GM20000 (cell line): ENCODE measurements at regions not wholly inside any gene's neighbourhood (a gene's known extent, or its start where the extent isn't known, plus 50 kb on each side); places are given as distances from the start of the nearest gene placed in this dataset.

Experiments
- DNase-seq: peaks from one replicate; pipeline ENCODE4 v3.0.0; 2012; ENCODE audit warnings: low spot score
- CTCF ChIP-seq: IDR thresholded peaks from 2 replicates; pipeline ENCODE4 v1.5.1; 2012; ENCODE audit warnings: mild to moderate bottlenecking, control low read depth; ENCODE audit errors: extremely low read depth, missing control alignments

- no peak for TF ChIP-seq CTCF
- no peak for DNase-seq
These were observed 153.2 kb downstream of the GLUL start for GRCh38 chr1:182238421-182238820.

- no peak for DNase-seq
These were observed 154.3 kb downstream of the GLUL start for GRCh38 chr1:182237329-182237728.

GRCh38 chr1:182236651-182237077 is 154.9 kb downstream of the GLUL start:
- no peak for TF ChIP-seq CTCF
- no peak for DNase-seq

More at GRCh38 chr1:182237329-182237728, 154.3 kb downstream of the GLUL start:
- no peak for TF ChIP-seq CTCF

GRCh38 chr1:182235952-182236650 is 155.5 kb downstream of the GLUL start:
- no peak for DNase-seq
- no peak for TF ChIP-seq CTCF

- no peak for TF ChIP-seq CTCF
- no peak for DNase-seq
These were observed 156.0 kb downstream of the GLUL start for GRCh38 chr1:182235604-182235951.

- no peak for TF ChIP-seq CTCF
- no peak for DNase-seq
These were observed 161.6 kb downstream of the GLUL start for GRCh38 chr1:182229921-182230491.

- no peak for TF ChIP-seq CTCF
These were observed 162.1 kb downstream of the GLUL start for GRCh38 chr1:182229451-182229850.

More at GRCh38 chr1:182229451-182229850, 162.1 kb downstream of the GLUL start:
- no peak for DNase-seq
